WTC11 (cell line): ENCODE measurements at regions not wholly inside any gene's neighbourhood (a gene's known extent, or its start where the extent isn't known, plus 50 kb on each side); places are given as distances from the start of the nearest gene placed in this dataset.

ENCODE experiments used
- ATAC-seq: fragments of 200-7000 bp; cut with Tn5 transposase; 2 replicates; pipeline ENCODE4 v1.10.0; 2021; ENCODE audit warnings: mild to moderate bottlenecking, moderate library complexity
- CTCF ChIA-PET: fragments of 300-600 bp; sonication (Branson Sonifier 250); formaldehyde crosslinking; loops from one replicate; lab custom pipeline; 2021; ENCODE audit warnings: antibody characterized with exemption; lab: Charles Lee
- POLR2A ChIA-PET: fragments of 350-600 bp; sonication (Branson Sonifier 250); formaldehyde crosslinking; loops from one replicate; lab custom pipeline; 2021; ENCODE audit warnings: antibody characterized with exemption; lab: Charles Lee
- DNase-seq: peaks from one replicate; pipeline ENCODE4 v3.0.0; 2021; ENCODE audit warnings: low spot score
- H3K27ac Mint-ChIP-seq: 2 replicates; pipeline ENCODE4 v1.8.0; 2021; ENCODE audit warnings: mixed read lengths
- H3K27me3 Mint-ChIP-seq: 2 replicates; pipeline ENCODE4 v1.8.0; 2021; ENCODE audit warnings: low read depth, mild to moderate bottlenecking, moderate library complexity, mixed read lengths
- H3K36me3 Mint-ChIP-seq: 2 replicates; pipeline ENCODE4 v1.8.0; 2021; ENCODE audit warnings: mixed read lengths
- H3K4me1 Mint-ChIP-seq: 2 replicates; pipeline ENCODE4 v1.8.0; 2022; ENCODE audit warnings: mixed read lengths
- H3K4me3 Mint-ChIP-seq: 2 replicates; pipeline ENCODE4 v1.8.0; 2021; ENCODE audit warnings: mild to moderate bottlenecking, moderate library complexity, mixed read lengths
- H3K9me3 Mint-ChIP-seq: 2 replicates; pipeline ENCODE4 v1.8.0; 2021; ENCODE audit warnings: mixed read lengths
- ATF6 ChIP-seq: sonication (generic); formaldehyde crosslinking; IDR thresholded peaks from 2 replicates; pipeline ENCODE4 v1.8.1; 2023; ENCODE audit warnings: mild to moderate bottlenecking, missing genetic modification reagents
- EMX1 ChIP-seq: fragments of 250-450 bp; sonication (Bioruptor Pico); IDR thresholded peaks from 2 replicates; pipeline ENCODE4 v1.8.0; 2021; ENCODE audit warnings: mild to moderate bottlenecking
- ETV6 ChIP-seq: sonication (generic); formaldehyde crosslinking; IDR thresholded peaks from 2 replicates; pipeline ENCODE4 v1.8.1; 2022; ENCODE audit warnings: mild to moderate bottlenecking, missing genetic modification reagents
- FOXP1 ChIP-seq: sonication (generic); formaldehyde crosslinking; IDR thresholded peaks from 2 replicates; pipeline ENCODE4 v1.8.0; 2022; ENCODE audit warnings: missing genetic modification reagents, mild to moderate bottlenecking, moderate library complexity, borderline replicate concordance
- GRHL2 ChIP-seq: fragments of 250-450 bp; sonication (Bioruptor Pico); IDR thresholded peaks from 2 replicates; pipeline ENCODE4 v1.8.0; 2022; ENCODE audit warnings: mild to moderate bottlenecking, moderate library complexity; ENCODE audit not compliant: insufficient replicate concordance, severe bottlenecking
- GTF2I ChIP-seq: fragments of 250-450 bp; sonication (Bioruptor Pico); conservative IDR thresholded peaks from 2 replicates; pipeline ENCODE4 v1.4.0; 2021; ENCODE audit warnings: mild to moderate bottlenecking
- IRF2 ChIP-seq: sonication (generic); formaldehyde crosslinking; IDR thresholded peaks from 2 replicates; pipeline ENCODE4 v1.8.0; 2022; ENCODE audit warnings: low read depth, missing genetic modification reagents, borderline replicate concordance
- NFATC4 ChIP-seq: fragments of 250-450 bp; sonication (Bioruptor Pico); IDR thresholded peaks from 2 replicates; pipeline ENCODE4 v1.9.0; 2021; ENCODE audit warnings: mild to moderate bottlenecking
- NFE2L1 ChIP-seq: sonication (generic); formaldehyde crosslinking; IDR thresholded peaks from 2 replicates; pipeline ENCODE4 v1.8.1; 2023; ENCODE audit warnings: missing genetic modification reagents
- NR3C1 ChIP-seq: sonication (generic); formaldehyde crosslinking; conservative IDR thresholded peaks from 2 replicates; pipeline ENCODE4 v1.8.1; 2023; ENCODE audit warnings: low read depth, mild to moderate bottlenecking, missing genetic modification reagents
- OVOL2 ChIP-seq: fragments of 250-450 bp; sonication (Bioruptor Pico); IDR thresholded peaks from 2 replicates; pipeline ENCODE4 v1.9.0; 2021; ENCODE audit warnings: mild to moderate bottlenecking, borderline replicate concordance
- PRRX2 ChIP-seq: fragments of 250-450 bp; sonication (Bioruptor Pico); IDR thresholded peaks from 2 replicates; pipeline ENCODE4 v1.8.0; 2021; ENCODE audit warnings: mild to moderate bottlenecking
- SOX15 ChIP-seq: fragments of 250-450 bp; sonication (Bioruptor Pico); IDR thresholded peaks from 2 replicates; pipeline ENCODE4 v1.9.0; 2021; ENCODE audit warnings: mild to moderate bottlenecking
- SP1 ChIP-seq: sonication (generic); formaldehyde crosslinking; conservative IDR thresholded peaks from 2 replicates; pipeline ENCODE4 v1.8.1; 2022; ENCODE audit warnings: missing genetic modification reagents
- TCF7 ChIP-seq: sonication (generic); formaldehyde crosslinking; IDR thresholded peaks from 2 replicates; pipeline ENCODE4 v1.8.0; 2022; ENCODE audit warnings: mild to moderate bottlenecking, low read depth, missing genetic modification reagents, moderate library complexity
- ZBTB21 ChIP-seq: sonication (generic); formaldehyde crosslinking; IDR thresholded peaks from 2 replicates; pipeline ENCODE4 v1.8.1; 2023; ENCODE audit warnings: mild to moderate bottlenecking, missing genetic modification reagents, borderline replicate concordance
- ZNF263 ChIP-seq: sonication (generic); formaldehyde crosslinking; IDR thresholded peaks from 2 replicates; pipeline ENCODE4 v1.8.1; 2022; ENCODE audit warnings: low read depth, mild to moderate bottlenecking, moderate library complexity, missing genetic modification reagents
- ZNF317 ChIP-seq: sonication (generic); formaldehyde crosslinking; IDR thresholded peaks from 2 replicates; pipeline ENCODE4 v1.8.1; 2023; ENCODE audit warnings: low read depth, mild to moderate bottlenecking, moderate library complexity, missing genetic modification reagents, borderline replicate concordance
- ZNF512 ChIP-seq: sonication (generic); formaldehyde crosslinking; IDR thresholded peaks from 2 replicates; pipeline ENCODE4 v1.8.1; 2022; ENCODE audit warnings: missing genetic modification reagents, borderline replicate concordance
- ZNF671 ChIP-seq: fragments of 250-450 bp; sonication (Bioruptor Pico); IDR thresholded peaks from 2 replicates; pipeline ENCODE4 v1.8.0; 2021; ENCODE audit warnings: mild to moderate bottlenecking
- TF ChIP-seq, protein P1 (sequence below): fragments of 250-450 bp; sonication (Bioruptor Pico); conservative IDR thresholded peaks from 2 replicates; pipeline ENCODE4 v1.9.0; 2021; ENCODE audit warnings: mild to moderate bottlenecking
- TF ChIP-seq, protein P2 (sequence below): fragments of 250-450 bp; sonication (Bioruptor Pico); IDR thresholded peaks from 2 replicates; pipeline ENCODE4 v1.8.0; 2021; ENCODE audit warnings: mild to moderate bottlenecking
- TF ChIP-seq, protein P3 (sequence below): sonication (generic); formaldehyde crosslinking; IDR thresholded peaks from 2 replicates; pipeline ENCODE4 v1.8.0; 2023; ENCODE audit warnings: missing genetic modification reagents

GRCh38 chr2:222017252-222017850 is 281.4 kb downstream of the PAX3 start:
- TF ChIP-seq NFATC4 (CRISPR knock-in tag) (no peak), ZNF671 (no peak), ZNF263 (CRISPR knock-in tag) (no peak), TCF7 (CRISPR knock-in tag) (no peak), ETV6 (CRISPR knock-in tag) (no peak), IRF2 (CRISPR knock-in tag) (no peak)
- ChIA-PET POLR2A (no interaction called here), CTCF (no interaction called here)

GRCh38 chr2:222013889-222014288 is 284.9 kb downstream of the PAX3 start:
- TF ChIP-seq OVOL2 (CRISPR knock-in tag), result no peak
- no peak for TF ChIP-seq SOX15 (CRISPR knock-in tag)
- TF ChIP-seq PRRX2 (CRISPR knock-in tag), result no peak
- TF ChIP-seq FOXP1 (CRISPR knock-in tag), result no peak
- TF ChIP-seq IRF2 (CRISPR knock-in tag), result no peak
- TF ChIP-seq ATF6 (CRISPR knock-in tag), result no peak
- TF ChIP-seq ZBTB21 (CRISPR knock-in tag), result no peak
- no peak for TF ChIP-seq NR3C1 (CRISPR knock-in tag)
- no peak for TF ChIP-seq TCF7 (CRISPR knock-in tag)
- TF ChIP-seq NFATC4 (CRISPR knock-in tag), result no peak
- no peak for TF ChIP-seq SP1
- TF ChIP-seq EMX1 (CRISPR knock-in tag), result no peak
- no peak for TF ChIP-seq ZNF512 (CRISPR knock-in tag)
- no peak for TF ChIP-seq GRHL2
- TF ChIP-seq, protein P1, sequence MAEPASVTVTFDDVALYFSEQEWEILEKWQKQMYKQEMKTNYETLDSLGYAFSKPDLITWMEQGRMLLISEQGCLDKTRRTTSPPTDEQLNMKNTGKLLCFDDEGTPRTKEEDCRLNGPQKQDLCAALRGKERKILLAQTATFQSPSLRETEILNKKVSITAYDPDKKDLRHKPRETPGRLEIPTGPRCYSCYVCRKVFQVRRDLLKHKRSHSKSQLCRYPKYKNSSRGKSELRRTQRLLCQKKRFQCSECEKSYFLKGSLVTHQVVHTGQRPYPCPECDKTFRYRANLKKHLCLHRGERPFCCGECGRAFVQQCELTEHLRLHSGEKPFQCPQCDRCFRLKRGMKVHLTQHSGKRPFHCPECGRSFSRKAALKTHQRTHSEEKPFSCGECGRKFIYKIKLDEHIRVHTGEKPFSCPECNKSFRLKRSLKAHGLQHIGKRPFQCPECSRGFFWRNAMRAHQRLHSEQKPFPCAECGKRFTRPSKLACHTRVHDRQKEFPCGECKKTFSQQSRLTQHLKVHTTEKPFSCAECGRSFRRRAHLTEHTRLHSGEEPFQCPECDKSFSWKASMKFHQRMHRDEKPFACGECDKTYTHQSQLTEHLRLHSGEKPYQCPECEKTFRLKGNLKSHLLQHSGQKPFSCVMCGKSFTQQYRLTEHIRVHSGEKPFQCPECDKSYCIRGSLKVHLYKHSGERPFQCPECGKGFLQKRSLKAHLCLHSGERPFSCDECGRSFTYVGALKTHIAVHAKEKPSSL (CRISPR knock-in tag), result no peak
- TF ChIP-seq, protein P2, sequence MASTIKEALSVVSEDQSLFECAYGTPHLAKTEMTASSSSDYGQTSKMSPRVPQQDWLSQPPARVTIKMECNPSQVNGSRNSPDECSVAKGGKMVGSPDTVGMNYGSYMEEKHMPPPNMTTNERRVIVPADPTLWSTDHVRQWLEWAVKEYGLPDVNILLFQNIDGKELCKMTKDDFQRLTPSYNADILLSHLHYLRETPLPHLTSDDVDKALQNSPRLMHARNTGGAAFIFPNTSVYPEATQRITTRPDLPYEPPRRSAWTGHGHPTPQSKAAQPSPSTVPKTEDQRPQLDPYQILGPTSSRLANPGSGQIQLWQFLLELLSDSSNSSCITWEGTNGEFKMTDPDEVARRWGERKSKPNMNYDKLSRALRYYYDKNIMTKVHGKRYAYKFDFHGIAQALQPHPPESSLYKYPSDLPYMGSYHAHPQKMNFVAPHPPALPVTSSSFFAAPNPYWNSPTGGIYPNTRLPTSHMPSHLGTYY, result no peak
- TF ChIP-seq GTF2I (CRISPR knock-in tag), result no peak
- TF ChIP-seq NFE2L1 (CRISPR knock-in tag), result no peak
- TF ChIP-seq ZNF317, result no peak
- TF ChIP-seq, protein P3, sequence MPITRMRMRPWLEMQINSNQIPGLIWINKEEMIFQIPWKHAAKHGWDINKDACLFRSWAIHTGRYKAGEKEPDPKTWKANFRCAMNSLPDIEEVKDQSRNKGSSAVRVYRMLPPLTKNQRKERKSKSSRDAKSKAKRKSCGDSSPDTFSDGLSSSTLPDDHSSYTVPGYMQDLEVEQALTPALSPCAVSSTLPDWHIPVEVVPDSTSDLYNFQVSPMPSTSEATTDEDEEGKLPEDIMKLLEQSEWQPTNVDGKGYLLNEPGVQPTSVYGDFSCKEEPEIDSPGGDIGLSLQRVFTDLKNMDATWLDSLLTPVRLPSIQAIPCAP (CRISPR knock-in tag), result no peak
- TF ChIP-seq, all 79 proteins: peak for 0
- H3K9me3 Mint-ChIP-seq, result no peaks in the 10 kb centered on the region
- no peak overlapping the region for H3K27ac Mint-ChIP-seq
- no peak for ATAC-seq
- no peak overlapping the region for H3K4me3 Mint-ChIP-seq
- ChIA-PET CTCF (interaction anchor here (2.8 kb wide), 1 partner anchor 11 kb away, joined by 8 read pairs; no protein-coding TSS in a partner anchor), POLR2A (no interaction called here)
- DNase-seq, result no peak
- H3K27me3 Mint-ChIP-seq, result no peaks in the 10 kb centered on the region; the same call in 1 of the 2 replicates
- H3K4me1 Mint-ChIP-seq, result no peaks in the 10 kb centered on the region
- no peaks in the 10 kb centered on the region for H3K36me3 Mint-ChIP-seq

More at GRCh38 chr2:222017252-222017850, 281.4 kb downstream of the PAX3 start:
- no peak overlapping the region for H3K27ac Mint-ChIP-seq
- no peaks in the 10 kb centered on the region for H3K9me3 Mint-ChIP-seq
- H3K4me1 Mint-ChIP-seq, result no peaks in the 10 kb centered on the region
- peaks cover 3% of the 10 kb centered on the region; the same call in 1 of the 2 replicates for H3K27me3 Mint-ChIP-seq
- no peak for DNase-seq
- ATAC-seq, result no peak
- no peaks in the 10 kb centered on the region for H3K36me3 Mint-ChIP-seq
- no peak overlapping the region for H3K4me3 Mint-ChIP-seq
